ENCODE measurements at regions not wholly inside any gene's neighbourhood (a gene's known extent, or its start where the extent isn't known, plus 50 kb on each side); places are given as distances from the start of the nearest gene placed in this dataset.

- TF ChIP-seq SPI1 (IDR thresholded peaks at IDR 0.05; ENCODE audit: low read depth, low read length) (no peak), POLR2AphosphoS5 (IDR thresholded peaks at IDR 0.05; ENCODE audit: low read depth, low read length) (no peak), POU2F2 (IDR thresholded peaks at IDR 0.05; ENCODE audit: low read depth, low read length) (no peak), PAX5 (IDR thresholded peaks at IDR 0.05; ENCODE audit: insufficient read depth, low read length, severe bottlenecking) (no peak), POLR2A (IDR thresholded peaks at IDR 0.05; ENCODE audit: low read depth, low read length) (no peak), TAF1 (IDR thresholded peaks at IDR 0.05; ENCODE audit: low read depth, low read length) (no peak)
- no peak for DNase-seq (ENCODE audit: insufficient read length, low spot score)
- FAIRE-seq = no peak
Measured at GRCh38 chr19:29119590-29119989, 93.4 kb downstream of the UQCRFS1 start.

- no peak for DNase-seq (ENCODE audit: insufficient read length, low spot score)
- TF ChIP-seq POU2F2 (IDR thresholded peaks at IDR 0.05; ENCODE audit: low read depth, low read length) (no peak), POLR2AphosphoS5 (IDR thresholded peaks at IDR 0.05; ENCODE audit: low read depth, low read length) (no peak), PAX5 (IDR thresholded peaks at IDR 0.05; ENCODE audit: insufficient read depth, low read length, severe bottlenecking) (no peak), POLR2A (IDR thresholded peaks at IDR 0.05; ENCODE audit: low read depth, low read length) (no peak), SPI1 (IDR thresholded peaks at IDR 0.05; ENCODE audit: low read depth, low read length) (no peak), TAF1 (IDR thresholded peaks at IDR 0.05; ENCODE audit: low read depth, low read length) (no peak)
- FAIRE-seq = no peak
Measured at GRCh38 chr19:29118389-29118788, 94.6 kb downstream of the UQCRFS1 start.

- DNase-seq (ENCODE audit: insufficient read length, low spot score) = no peak
- TF ChIP-seq PAX5 (IDR thresholded peaks at IDR 0.05; ENCODE audit: insufficient read depth, low read length, severe bottlenecking) = no peak
- no peak for TF ChIP-seq POU2F2 (IDR thresholded peaks at IDR 0.05; ENCODE audit: low read depth, low read length)
- no peak for TF ChIP-seq POLR2AphosphoS5 (IDR thresholded peaks at IDR 0.05; ENCODE audit: low read depth, low read length)
- TF ChIP-seq POLR2A (IDR thresholded peaks at IDR 0.05; ENCODE audit: low read depth, low read length) = no peak
- TF ChIP-seq TAF1 (IDR thresholded peaks at IDR 0.05; ENCODE audit: low read depth, low read length) = no peak
- TF ChIP-seq SPI1 (IDR thresholded peaks at IDR 0.05; ENCODE audit: low read depth, low read length) = no peak
- no peak for FAIRE-seq
Measured at GRCh38 chr19:29117926-29118325, 95.0 kb downstream of the UQCRFS1 start.

- DNase-seq (ENCODE audit: insufficient read length, low spot score) = no peak
- TF ChIP-seq PAX5 (IDR thresholded peaks at IDR 0.05; ENCODE audit: insufficient read depth, low read length, severe bottlenecking) = no peak
- FAIRE-seq = no peak
Measured at GRCh38 chr19:29115181-29115580, 97.8 kb downstream of the UQCRFS1 start.

GRCh38 chr19:29113838-29114237 is 99.1 kb downstream of the UQCRFS1 start:
- FAIRE-seq (no peak), DNase-seq (ENCODE audit: insufficient read length, low spot score) (no peak)
- no peak for TF ChIP-seq POU2F2 (IDR thresholded peaks at IDR 0.05; ENCODE audit: low read depth, low read length)
- TF ChIP-seq SPI1 (IDR thresholded peaks at IDR 0.05; ENCODE audit: low read depth, low read length) = no peak
- no peak for TF ChIP-seq TAF1 (IDR thresholded peaks at IDR 0.05; ENCODE audit: low read depth, low read length)
- TF ChIP-seq POLR2AphosphoS5 (IDR thresholded peaks at IDR 0.05; ENCODE audit: low read depth, low read length) = no peak
- TF ChIP-seq PAX5 (IDR thresholded peaks at IDR 0.05; ENCODE audit: insufficient read depth, low read length, severe bottlenecking) = no peak
- TF ChIP-seq POLR2A (IDR thresholded peaks at IDR 0.05; ENCODE audit: low read depth, low read length) = no peak

- no peak for TF ChIP-seq POLR2AphosphoS5 (IDR thresholded peaks at IDR 0.05; ENCODE audit: low read depth, low read length)
- no peak for TF ChIP-seq SPI1 (IDR thresholded peaks at IDR 0.05; ENCODE audit: low read depth, low read length)
- TF ChIP-seq POU2F2 (IDR thresholded peaks at IDR 0.05; ENCODE audit: low read depth, low read length) = no peak
- TF ChIP-seq POLR2A (IDR thresholded peaks at IDR 0.05; ENCODE audit: low read depth, low read length) = no peak
- TF ChIP-seq PAX5 (IDR thresholded peaks at IDR 0.05; ENCODE audit: insufficient read depth, low read length, severe bottlenecking) = no peak
- no peak for FAIRE-seq
- DNase-seq (ENCODE audit: insufficient read length, low spot score) = no peak
Measured at GRCh38 chr19:29111576-29111975, 101.4 kb downstream of the UQCRFS1 start.

- DNase-seq (ENCODE audit: insufficient read length, low spot score) = no peak
- TF ChIP-seq POLR2A (IDR thresholded peaks at IDR 0.05; ENCODE audit: low read depth, low read length) (no peak), POU2F2 (IDR thresholded peaks at IDR 0.05; ENCODE audit: low read depth, low read length) (no peak), SPI1 (IDR thresholded peaks at IDR 0.05; ENCODE audit: low read depth, low read length) (no peak), TAF1 (IDR thresholded peaks at IDR 0.05; ENCODE audit: low read depth, low read length) (no peak), POLR2AphosphoS5 (IDR thresholded peaks at IDR 0.05; ENCODE audit: low read depth, low read length) (no peak), PAX5 (IDR thresholded peaks at IDR 0.05; ENCODE audit: insufficient read depth, low read length, severe bottlenecking) (no peak)
- no peak for FAIRE-seq
Measured at GRCh38 chr19:29107831-29108230, 105.1 kb downstream of the UQCRFS1 start.

- no peak for DNase-seq (ENCODE audit: insufficient read length, low spot score)
- no peak for FAIRE-seq
- TF ChIP-seq PAX5 (IDR thresholded peaks at IDR 0.05; ENCODE audit: insufficient read depth, low read length, severe bottlenecking) (no peak), POLR2A (IDR thresholded peaks at IDR 0.05; ENCODE audit: low read depth, low read length) (no peak), TAF1 (IDR thresholded peaks at IDR 0.05; ENCODE audit: low read depth, low read length) (no peak)
Measured at GRCh38 chr19:29106346-29106885, 106.5 kb downstream of the UQCRFS1 start.

GRCh38 chr19:29105629-29106292 is 107.2 kb downstream of the UQCRFS1 start:
- TF ChIP-seq POU2F2 (IDR thresholded peaks at IDR 0.05; ENCODE audit: low read depth, low read length) = no peak
- no peak for TF ChIP-seq POLR2AphosphoS5 (IDR thresholded peaks at IDR 0.05; ENCODE audit: low read depth, low read length)
- TF ChIP-seq POLR2A (IDR thresholded peaks at IDR 0.05; ENCODE audit: low read depth, low read length) = no peak
- TF ChIP-seq SPI1 (IDR thresholded peaks at IDR 0.05; ENCODE audit: low read depth, low read length) = no peak
- no peak for TF ChIP-seq PAX5 (IDR thresholded peaks at IDR 0.05; ENCODE audit: insufficient read depth, low read length, severe bottlenecking)
- no peak for TF ChIP-seq TAF1 (IDR thresholded peaks at IDR 0.05; ENCODE audit: low read depth, low read length)
- DNase-seq (ENCODE audit: insufficient read length, low spot score) (no peak), FAIRE-seq (no peak)

- peak; percentile 71 for FAIRE-seq
- no peak for TF ChIP-seq PAX5 (IDR thresholded peaks at IDR 0.05; ENCODE audit: insufficient read depth, low read length, severe bottlenecking)
- TF ChIP-seq SPI1 (IDR thresholded peaks at IDR 0.05; ENCODE audit: low read depth, low read length) = no peak
- TF ChIP-seq TAF1 (IDR thresholded peaks at IDR 0.05; ENCODE audit: low read depth, low read length) = no peak
- no peak for TF ChIP-seq POLR2A (IDR thresholded peaks at IDR 0.05; ENCODE audit: low read depth, low read length)
- TF ChIP-seq POLR2AphosphoS5 (IDR thresholded peaks at IDR 0.05; ENCODE audit: low read depth, low read length) = no peak
- TF ChIP-seq POU2F2 (IDR thresholded peaks at IDR 0.05; ENCODE audit: low read depth, low read length) = no peak
- DNase-seq (ENCODE audit: insufficient read length, low spot score) = no peak
Measured at GRCh38 chr19:29104605-29105241, 108.2 kb downstream of the UQCRFS1 start.

All from GM12891 (cell line).